Gastroesophageal sphincter (tissue), 3 donors: ENCODE measurements at regions not wholly inside any gene's neighbourhood (a gene's known extent, or its start where the extent isn't known, plus 50 kb on each side); places are given as distances from the start of the nearest gene placed in this dataset.

Experiments used
- EP300 ChIP-seq: sonication (generic); formaldehyde crosslinking; IDR thresholded peaks from one replicate; pipeline ENCODE4 v1.6.1; 2017; ENCODE audit warnings: antibody characterized with exemption, mild to moderate bottlenecking
- POLR2A ChIP-seq, 2 donors: fragments of 450-650 bp; IDR thresholded peaks; one replicate each; pipeline ENCODE4 v1.6.1; 2017; ENCODE audit warnings: antibody characterized with exemption in 2 of 2, mild to moderate bottlenecking in 2 of 2, moderate library complexity in 1 of 2
- POLR2AphosphoS5 ChIP-seq: sonication (generic); formaldehyde crosslinking; IDR thresholded peaks from one replicate; pipeline ENCODE4 v1.6.1; 2017; ENCODE audit warnings: antibody characterized with exemption
- TF ChIP-seq, protein P1 (sequence below), 4 experiments: fragments of 200-600 bp in 2 of 4; fragments of 450-650 bp in 2 of 4; sonication (generic) in 1 of 4; IDR thresholded peaks; one replicate each; pipeline ENCODE4 v1.5.1; 2017 to 2019; ENCODE audit warnings: antibody characterized with exemption in 4 of 4, mild to moderate bottlenecking in 2 of 4, moderate library complexity in 2 of 4

- TF ChIP-seq, protein P1, sequence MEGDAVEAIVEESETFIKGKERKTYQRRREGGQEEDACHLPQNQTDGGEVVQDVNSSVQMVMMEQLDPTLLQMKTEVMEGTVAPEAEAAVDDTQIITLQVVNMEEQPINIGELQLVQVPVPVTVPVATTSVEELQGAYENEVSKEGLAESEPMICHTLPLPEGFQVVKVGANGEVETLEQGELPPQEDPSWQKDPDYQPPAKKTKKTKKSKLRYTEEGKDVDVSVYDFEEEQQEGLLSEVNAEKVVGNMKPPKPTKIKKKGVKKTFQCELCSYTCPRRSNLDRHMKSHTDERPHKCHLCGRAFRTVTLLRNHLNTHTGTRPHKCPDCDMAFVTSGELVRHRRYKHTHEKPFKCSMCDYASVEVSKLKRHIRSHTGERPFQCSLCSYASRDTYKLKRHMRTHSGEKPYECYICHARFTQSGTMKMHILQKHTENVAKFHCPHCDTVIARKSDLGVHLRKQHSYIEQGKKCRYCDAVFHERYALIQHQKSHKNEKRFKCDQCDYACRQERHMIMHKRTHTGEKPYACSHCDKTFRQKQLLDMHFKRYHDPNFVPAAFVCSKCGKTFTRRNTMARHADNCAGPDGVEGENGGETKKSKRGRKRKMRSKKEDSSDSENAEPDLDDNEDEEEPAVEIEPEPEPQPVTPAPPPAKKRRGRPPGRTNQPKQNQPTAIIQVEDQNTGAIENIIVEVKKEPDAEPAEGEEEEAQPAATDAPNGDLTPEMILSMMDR (IDR thresholded peaks at IDR 0.05), result no peak
- TF ChIP-seq POLR2AphosphoS5, result no peak
- TF ChIP-seq EP300, result no peak
- TF ChIP-seq POLR2A (IDR thresholded peaks at IDR 0.05), result no peak
Observed at GRCh38 chrX:95290455-95290854, 1394.2 kb upstream of the DIAPH2 start.
